K562 (cell line): ENCODE measurements at regions not wholly inside any gene's neighbourhood (a gene's known extent, or its start where the extent isn't known, plus 50 kb on each side); places are given as distances from the start of the nearest gene placed in this dataset.

ENCODE experiments used
- BHLHE40 ChIP-seq: IDR thresholded peaks from 2 replicates; pipeline ENCODE4 v1.6.1; 2011; ENCODE audit warnings: low read length, improper control_type of control experiment
- BMI1 ChIP-seq: fragments of 150-350 bp; IDR thresholded peaks from 2 replicates; pipeline ENCODE4 v1.6.1; 2014; ENCODE audit warnings: low read length
- DMBX1 ChIP-seq: fragments of 250-450 bp; sonication (Bioruptor Pico); IDR thresholded peaks from 2 replicates; pipeline ENCODE4 v1.8.0; 2022; ENCODE audit warnings: inconsistent platforms, mild to moderate bottlenecking, moderate library complexity, borderline replicate concordance
- EZH2 ChIP-seq: IDR thresholded peaks from 2 replicates; pipeline ENCODE4 v1.6.1; 2012; ENCODE audit warnings: low read depth, mild to moderate bottlenecking, inconsistent platforms, low read length, borderline replicate concordance
- ILF3 ChIP-seq: fragments of 450-650 bp; IDR thresholded peaks from 2 replicates; pipeline ENCODE4 v1.6.1; 2018; ENCODE audit warnings: antibody characterized with exemption, mild to moderate bottlenecking, moderate library complexity, borderline replicate concordance
- L3MBTL2 ChIP-seq: fragments of 450-650 bp; IDR thresholded peaks from 2 replicates; pipeline ENCODE4 v1.6.1; 2016; ENCODE audit warnings: mild to moderate bottlenecking, moderate library complexity
- MLX ChIP-seq, 2 experiments: fragments of 450-650 bp in 1 of 2; sonication (generic) in 1 of 2; formaldehyde crosslinking; conservative IDR thresholded peaks; 2 replicates each; pipeline versions ENCODE4 v1.4.0 to v1.8.1; 2020 to 2022; ENCODE audit warnings: mild to moderate bottlenecking in 1 of 2, missing genetic modification reagents in 1 of 2
- NR1H2 ChIP-seq: sonication (generic); formaldehyde crosslinking; IDR thresholded peaks from 2 replicates; pipeline ENCODE4 v1.4.0; 2020; ENCODE audit warnings: mild to moderate bottlenecking, missing genetic modification reagents
- NR3C1 ChIP-seq: sonication (generic); formaldehyde crosslinking; IDR thresholded peaks from 2 replicates; pipeline ENCODE4 v1.8.1; 2022; ENCODE audit warnings: missing genetic modification reagents
- RAD21 ChIP-seq, 2 experiments: fragments of 250-450 bp in 1 of 2; fragments of 450-650 bp in 1 of 2; sonication (Bioruptor Pico) in 1 of 2; formaldehyde crosslinking in 1 of 2; IDR thresholded peaks in 1 of 2; conservative IDR thresholded peaks in 1 of 2; 2 replicates each; pipeline versions ENCODE4 v1.4.0 to v1.8.0; 2020 to 2022; ENCODE audit warnings: mild to moderate bottlenecking in 2 of 2, moderate library complexity in 1 of 2
- SIX5 ChIP-seq, 2 experiments: IDR thresholded peaks; 2 replicates each; pipeline ENCODE4 v1.6.1; 2011; ENCODE audit warnings: low read length in 2 of 2, borderline replicate concordance in 1 of 2, low read depth in 1 of 2, mild to moderate bottlenecking in 1 of 2, moderate library complexity in 1 of 2; ENCODE audit not compliant: insufficient read depth in 1 of 2
- SMARCE1 ChIP-seq: fragments of 450-650 bp; IDR thresholded peaks from 2 replicates; pipeline ENCODE4 v1.7.1; 2016; ENCODE audit warnings: mild to moderate bottlenecking
- SRF ChIP-seq, 2 experiments: fragments of 250-450, 450-650 bp in 1 of 2; sonication (Bioruptor Pico) in 1 of 2; sonication (generic) in 1 of 2; formaldehyde crosslinking; IDR thresholded peaks; 2 replicates each; pipeline versions ENCODE4 v1.5.0 to v1.5.1; 2020 to 2022; ENCODE audit warnings: mild to moderate bottlenecking in 1 of 2, missing genetic modification reagents in 1 of 2
- TCFL5 ChIP-seq: fragments of 250-450 bp; sonication (Bioruptor Pico); conservative IDR thresholded peaks from 2 replicates; pipeline ENCODE4 v1.6.1; 2021; ENCODE audit warnings: mild to moderate bottlenecking, moderate library complexity, matching md5 sums
- TRIM24 ChIP-seq, 2 experiments: fragments of 450-650 bp; IDR thresholded peaks; 2 replicates each; pipeline ENCODE4 v1.6.1; 2016
- WHSC1 ChIP-seq: IDR thresholded peaks from one replicate; pipeline ENCODE4 v1.6.1; 2012; ENCODE audit warnings: low read length, control low read depth, inconsistent platforms
- ZNF347 ChIP-seq: fragments of 450-650 bp; formaldehyde crosslinking; IDR thresholded peaks from 2 replicates; pipeline ENCODE4 v1.4.0; 2020; ENCODE audit warnings: low read depth, mild to moderate bottlenecking, moderate library complexity
- ZNF57 ChIP-seq: fragments of 450-650 bp; formaldehyde crosslinking; IDR thresholded peaks from 2 replicates; pipeline ENCODE4 v1.4.0; 2020; ENCODE audit warnings: mild to moderate bottlenecking, moderate library complexity
- ZNF76 ChIP-seq: fragments of 250-450 bp; sonication (Bioruptor Pico); IDR thresholded peaks from 2 replicates; pipeline ENCODE4 v1.4.0; 2020; ENCODE audit warnings: mild to moderate bottlenecking, moderate library complexity, borderline replicate concordance
- ZNF778 ChIP-seq: fragments of 450-650 bp; formaldehyde crosslinking; IDR thresholded peaks from 2 replicates; pipeline ENCODE4 v1.4.0; 2020; ENCODE audit warnings: mild to moderate bottlenecking, moderate library complexity
- TF ChIP-seq, protein P1 (sequence below): conservative IDR thresholded peaks from 2 replicates; pipeline ENCODE4 v1.6.1; 2011; ENCODE audit warnings: low read depth, mild to moderate bottlenecking, low read length; ENCODE audit not compliant: control insufficient read depth
- TF ChIP-seq, protein P2 (sequence below): fragments of 450-650 bp; formaldehyde crosslinking; IDR thresholded peaks from 2 replicates; pipeline ENCODE4 v1.4.0; 2020; ENCODE audit warnings: mild to moderate bottlenecking
- TF ChIP-seq, protein P3 (sequence below): fragments of 250-450 bp; sonication (Bioruptor Pico); IDR thresholded peaks from 2 replicates; pipeline ENCODE4 v1.9.0; 2021; ENCODE audit warnings: mild to moderate bottlenecking, inconsistent platforms

- TF ChIP-seq, protein P1, sequence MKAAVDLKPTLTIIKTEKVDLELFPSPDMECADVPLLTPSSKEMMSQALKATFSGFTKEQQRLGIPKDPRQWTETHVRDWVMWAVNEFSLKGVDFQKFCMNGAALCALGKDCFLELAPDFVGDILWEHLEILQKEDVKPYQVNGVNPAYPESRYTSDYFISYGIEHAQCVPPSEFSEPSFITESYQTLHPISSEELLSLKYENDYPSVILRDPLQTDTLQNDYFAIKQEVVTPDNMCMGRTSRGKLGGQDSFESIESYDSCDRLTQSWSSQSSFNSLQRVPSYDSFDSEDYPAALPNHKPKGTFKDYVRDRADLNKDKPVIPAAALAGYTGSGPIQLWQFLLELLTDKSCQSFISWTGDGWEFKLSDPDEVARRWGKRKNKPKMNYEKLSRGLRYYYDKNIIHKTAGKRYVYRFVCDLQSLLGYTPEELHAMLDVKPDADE = no peak
- TF ChIP-seq NR1H2 (CRISPR knock-in tag) (no peak), NR3C1 (CRISPR knock-in tag) (no peak), SMARCE1 (no peak), ZNF57 (CRISPR knock-in tag) (no peak), SIX5 (IDR thresholded peaks at IDR 0.05; ENCODE audit: borderline replicate concordance in 1 of 2, insufficient read depth in 1 of 2, low read depth in 1 of 2, low read length in 2 of 2) (no peak), ZNF76 (CRISPR knock-in tag) (no peak), TCFL5 (no peak), TRIM24 (IDR thresholded peaks at IDR 0.05) (peak; percentile 58 to 70; a peak in 3 of 4 replicates), EZH2 (no peak), SRF (CRISPR knock-in tag; IDR thresholded peaks at IDR 0.05) (no peak), MLX (CRISPR knock-in tag; conservative IDR thresholded peaks at IDR 0.05) (no peak), ILF3 (no peak), DMBX1 (no peak), ZNF347 (no peak), WHSC1 (no peak), BHLHE40 (no peak), ZNF778 (no peak), RAD21 (CRISPR knock-in tag; conservative IDR thresholded peaks at IDR 0.05 in 1 of 2, IDR thresholded peaks at IDR 0.05 in 1 of 2) (0 out of 4 replicates have a peak, but pooled peaks have one; percentile 20 to 27), BMI1 (no peak), L3MBTL2 (no peak)
- TF ChIP-seq, protein P2, sequence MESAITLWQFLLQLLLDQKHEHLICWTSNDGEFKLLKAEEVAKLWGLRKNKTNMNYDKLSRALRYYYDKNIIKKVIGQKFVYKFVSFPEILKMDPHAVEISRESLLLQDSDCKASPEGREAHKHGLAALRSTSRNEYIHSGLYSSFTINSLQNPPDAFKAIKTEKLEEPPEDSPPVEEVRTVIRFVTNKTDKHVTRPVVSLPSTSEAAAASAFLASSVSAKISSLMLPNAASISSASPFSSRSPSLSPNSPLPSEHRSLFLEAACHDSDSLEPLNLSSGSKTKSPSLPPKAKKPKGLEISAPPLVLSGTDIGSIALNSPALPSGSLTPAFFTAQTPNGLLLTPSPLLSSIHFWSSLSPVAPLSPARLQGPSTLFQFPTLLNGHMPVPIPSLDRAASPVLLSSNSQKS = no peak
- TF ChIP-seq, protein P3, sequence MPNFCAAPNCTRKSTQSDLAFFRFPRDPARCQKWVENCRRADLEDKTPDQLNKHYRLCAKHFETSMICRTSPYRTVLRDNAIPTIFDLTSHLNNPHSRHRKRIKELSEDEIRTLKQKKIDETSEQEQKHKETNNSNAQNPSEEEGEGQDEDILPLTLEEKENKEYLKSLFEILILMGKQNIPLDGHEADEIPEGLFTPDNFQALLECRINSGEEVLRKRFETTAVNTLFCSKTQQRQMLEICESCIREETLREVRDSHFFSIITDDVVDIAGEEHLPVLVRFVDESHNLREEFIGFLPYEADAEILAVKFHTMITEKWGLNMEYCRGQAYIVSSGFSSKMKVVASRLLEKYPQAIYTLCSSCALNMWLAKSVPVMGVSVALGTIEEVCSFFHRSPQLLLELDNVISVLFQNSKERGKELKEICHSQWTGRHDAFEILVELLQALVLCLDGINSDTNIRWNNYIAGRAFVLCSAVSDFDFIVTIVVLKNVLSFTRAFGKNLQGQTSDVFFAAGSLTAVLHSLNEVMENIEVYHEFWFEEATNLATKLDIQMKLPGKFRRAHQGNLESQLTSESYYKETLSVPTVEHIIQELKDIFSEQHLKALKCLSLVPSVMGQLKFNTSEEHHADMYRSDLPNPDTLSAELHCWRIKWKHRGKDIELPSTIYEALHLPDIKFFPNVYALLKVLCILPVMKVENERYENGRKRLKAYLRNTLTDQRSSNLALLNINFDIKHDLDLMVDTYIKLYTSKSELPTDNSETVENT (CRISPR knock-in tag) = no peak
These were observed 110.4 kb upstream of the PARD3B start (continued) for GRCh38 chr2:204434660-204435462.
